SK-N-DZ (cell line): ENCODE measurements at regions not wholly inside any gene's neighbourhood (a gene's known extent, or its start where the extent isn't known, plus 50 kb on each side); places are given as distances from the start of the nearest gene placed in this dataset.

Experiments
- DNase-seq: peaks from one replicate; pipeline ENCODE4 v3.0.0-alpha.2; 2015; ENCODE audit warnings: low spot score

DNA sequence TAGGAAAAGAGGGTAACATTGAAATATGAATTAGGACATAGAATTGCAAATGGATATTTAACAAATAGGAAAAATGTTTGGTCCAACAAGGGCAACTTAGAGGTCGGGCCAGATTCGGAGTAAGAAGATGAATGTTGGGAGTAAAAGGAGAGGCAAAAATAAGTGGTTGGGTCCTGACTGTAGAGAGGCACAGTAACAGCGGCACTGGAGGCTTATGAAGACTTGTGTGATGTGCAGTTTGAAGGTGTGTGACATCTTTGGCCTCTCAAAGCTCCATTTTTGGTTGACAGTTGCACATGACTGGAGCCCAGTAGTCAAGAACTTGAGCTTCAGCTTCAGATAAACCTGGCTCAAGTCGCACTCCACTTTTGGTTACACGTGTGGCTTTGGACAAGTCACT, 109.9 kb upstream of the PAXBP1 start:
- no peak for DNase-seq

DNA sequence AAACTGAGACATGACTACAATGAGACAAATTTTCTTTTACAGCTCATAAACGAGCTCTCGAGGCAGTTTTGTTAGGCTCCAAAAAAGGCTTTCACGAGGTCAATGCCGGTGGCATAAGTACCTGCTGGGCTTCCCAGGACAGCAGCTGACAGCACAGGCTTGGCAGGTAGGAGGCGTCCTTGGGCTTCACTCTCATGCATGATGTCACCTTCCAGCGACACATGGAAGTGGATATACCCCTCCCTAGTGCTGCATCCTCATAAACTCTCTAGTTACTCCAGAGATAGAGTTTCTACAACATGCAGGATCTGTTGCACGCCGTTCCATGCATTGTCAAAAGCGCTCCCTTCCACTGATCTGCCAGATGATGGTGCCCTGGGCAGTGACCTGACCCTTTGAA, 112.5 kb upstream of the PAXBP1 start:
- DNase-seq = no peak

DNA sequence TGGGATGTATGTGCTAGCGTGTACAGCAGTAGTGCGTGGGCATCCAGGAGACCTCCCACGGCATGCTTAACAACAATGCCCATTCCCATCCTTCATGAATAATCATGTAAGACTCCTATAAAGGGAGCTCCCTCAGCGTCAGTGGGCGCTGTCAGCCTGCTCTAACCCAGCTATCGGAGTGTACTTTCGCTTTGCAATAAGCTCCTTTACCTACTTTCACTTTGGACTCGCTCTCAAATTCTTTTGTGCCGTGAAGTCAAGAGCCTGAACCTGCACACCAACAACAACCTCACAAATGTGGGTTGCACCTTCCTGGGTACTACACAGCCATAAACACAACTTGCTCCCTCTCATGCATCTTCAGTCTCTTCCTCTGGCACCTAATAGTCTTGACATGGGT, 114.8 kb upstream of the PAXBP1 start:
- DNase-seq = no peak

DNA sequence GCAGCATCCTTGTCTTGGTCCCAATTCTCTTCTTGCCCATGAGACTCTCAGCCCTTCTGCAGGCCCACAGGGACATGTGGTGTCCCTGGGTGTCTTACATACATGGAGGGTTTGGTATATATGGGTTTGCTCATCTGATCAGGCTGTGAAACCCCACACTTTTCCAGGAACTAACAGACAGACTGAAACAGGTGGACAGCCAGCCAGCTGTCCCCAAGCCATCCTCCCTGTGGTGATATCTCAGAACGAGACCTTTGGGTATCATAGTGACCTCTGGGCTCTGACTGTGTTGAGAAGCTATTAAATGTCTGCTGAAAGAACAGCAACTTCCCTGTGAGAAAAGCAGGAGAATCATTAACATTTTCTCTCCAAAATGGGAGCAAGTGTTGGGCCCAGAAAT, 115.5 kb upstream of the PAXBP1 start:
- DNase-seq = no peak

DNA sequence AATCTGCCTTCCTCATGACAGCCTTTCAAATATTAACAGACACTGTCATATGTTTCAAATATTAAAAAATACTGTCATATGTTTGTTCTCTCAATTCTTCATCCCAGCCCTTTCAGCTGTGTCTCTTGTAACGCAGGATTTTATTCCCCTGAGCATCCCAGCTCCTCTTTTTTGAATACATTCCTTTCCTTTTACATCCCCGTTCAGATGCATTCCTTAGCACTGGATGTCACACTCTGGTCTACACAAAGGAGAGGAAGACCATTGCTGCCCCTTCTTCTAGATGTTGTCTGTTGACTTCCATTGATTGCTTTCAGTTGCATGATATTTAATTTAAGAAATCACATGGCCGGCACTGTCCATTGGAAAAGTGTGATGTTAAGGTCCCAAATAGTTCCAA, 117.4 kb upstream of the PAXBP1 start:
- DNase-seq = no peak

DNA sequence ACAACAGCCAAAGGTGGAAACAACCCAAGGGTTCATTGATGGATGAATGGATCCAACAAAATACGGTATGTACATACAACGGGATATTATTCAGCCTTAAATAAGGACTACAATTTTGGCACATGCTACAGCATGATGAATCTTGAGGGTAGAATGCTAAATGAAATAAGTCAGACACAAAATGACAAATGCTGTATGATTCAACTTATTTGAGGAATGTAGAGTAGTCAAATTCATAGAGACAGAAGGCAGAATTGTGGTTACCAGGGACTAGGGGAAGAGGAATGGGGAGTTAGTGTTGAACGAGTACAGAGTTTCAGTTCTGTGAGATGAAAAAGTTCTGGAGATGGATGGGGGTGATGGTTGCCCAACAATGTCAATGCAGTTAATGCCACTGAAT, 118.0 kb upstream of the PAXBP1 start:
- no peak for DNase-seq

DNA sequence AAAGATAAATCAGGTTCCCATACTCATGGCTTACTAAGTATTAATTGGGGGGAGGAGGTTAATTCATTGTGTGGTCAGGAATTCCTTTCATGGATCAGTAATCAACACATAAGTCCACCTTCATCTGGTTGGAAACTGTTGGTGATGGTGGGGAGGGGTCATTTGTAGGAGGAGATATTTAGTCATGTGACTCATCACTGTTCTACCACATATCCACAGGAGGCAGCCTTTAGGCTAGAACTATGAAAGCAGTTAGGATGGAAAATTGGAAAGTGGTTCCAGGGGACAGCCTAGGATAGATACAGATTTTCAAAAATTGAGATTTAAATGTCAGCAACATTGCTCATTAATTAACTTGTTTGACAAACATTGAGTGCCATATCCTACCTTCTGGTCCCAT, 122.8 kb upstream of the PAXBP1 start:
- no peak for DNase-seq

DNA sequence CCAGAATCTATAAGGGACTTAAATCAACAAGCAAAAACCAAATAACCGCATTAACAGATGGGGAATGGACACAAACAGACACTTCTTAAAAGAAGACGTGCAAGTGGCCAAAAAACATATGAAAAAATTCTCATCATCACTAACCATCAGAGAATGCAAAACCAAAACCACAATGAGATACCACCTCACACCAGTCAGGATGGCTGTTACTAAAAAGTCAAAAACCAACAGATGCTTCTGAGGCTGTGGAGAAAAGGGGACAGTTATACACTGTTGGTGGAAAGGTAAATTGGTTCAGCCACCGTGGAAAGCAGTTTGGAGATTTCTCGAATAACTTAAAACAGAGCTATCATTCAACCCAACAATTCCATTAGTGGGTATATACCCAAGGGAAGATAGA, 124.9 kb upstream of the OLIG2 start:
- no peak for DNase-seq

DNA sequence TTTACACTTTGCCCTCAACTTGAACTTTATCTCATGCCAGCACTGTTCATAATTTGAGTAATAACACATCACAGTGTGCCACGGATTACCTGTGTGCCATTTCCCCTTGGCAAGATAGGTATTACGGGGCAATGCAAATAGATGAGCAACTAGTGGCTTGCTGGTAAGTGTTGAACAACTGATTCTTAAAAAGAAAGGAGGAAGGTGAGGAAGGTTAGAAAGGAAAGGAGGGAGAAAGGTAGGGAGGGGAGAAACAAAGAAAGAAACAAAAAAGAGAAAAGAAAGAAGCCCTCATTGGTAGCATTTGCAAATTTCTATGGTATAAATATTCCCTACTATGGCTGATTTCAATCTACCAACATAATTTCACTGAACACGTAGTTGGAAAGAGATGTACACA, 118.2 kb upstream of the OLIG2 start:
- DNase-seq = no peak

DNA sequence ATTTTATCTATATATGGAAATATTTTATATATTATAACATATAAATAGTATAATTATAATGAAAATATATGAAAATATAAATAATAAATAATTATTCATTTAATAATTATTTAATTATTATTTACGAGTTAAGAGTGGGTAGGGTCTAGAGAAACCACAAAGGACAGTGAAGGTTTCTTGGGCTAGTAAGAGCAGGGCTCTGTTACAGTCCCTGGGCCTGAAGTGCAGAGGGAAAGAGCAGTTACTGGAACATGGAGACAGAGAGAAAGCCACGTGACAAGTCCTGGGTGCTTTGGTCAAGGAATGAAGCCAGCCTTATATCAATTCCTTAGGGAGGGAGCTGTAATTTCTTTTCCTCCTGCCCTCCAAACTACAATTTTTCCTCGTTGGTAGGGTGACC, 117.2 kb upstream of the OLIG2 start:
- no peak for DNase-seq

DNA sequence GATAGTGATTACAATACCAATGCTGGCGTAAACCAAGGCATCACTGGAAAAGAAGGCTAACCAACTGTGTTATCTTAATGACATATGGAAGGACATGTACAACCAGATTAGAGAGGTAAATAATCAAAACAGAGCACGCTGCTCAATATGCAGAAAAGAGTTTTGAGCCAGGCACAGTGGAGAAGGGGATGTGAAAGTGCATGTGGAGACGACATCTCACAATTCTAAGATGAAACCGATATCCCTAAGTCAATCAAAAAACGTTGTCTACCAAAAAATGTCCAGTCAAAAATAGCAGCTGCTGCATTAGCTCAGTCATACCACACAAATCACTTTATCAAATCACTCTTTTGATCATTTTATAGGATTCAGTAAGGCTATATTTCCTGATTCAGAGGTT, 116.3 kb upstream of the OLIG2 start:
- no peak for DNase-seq

DNA sequence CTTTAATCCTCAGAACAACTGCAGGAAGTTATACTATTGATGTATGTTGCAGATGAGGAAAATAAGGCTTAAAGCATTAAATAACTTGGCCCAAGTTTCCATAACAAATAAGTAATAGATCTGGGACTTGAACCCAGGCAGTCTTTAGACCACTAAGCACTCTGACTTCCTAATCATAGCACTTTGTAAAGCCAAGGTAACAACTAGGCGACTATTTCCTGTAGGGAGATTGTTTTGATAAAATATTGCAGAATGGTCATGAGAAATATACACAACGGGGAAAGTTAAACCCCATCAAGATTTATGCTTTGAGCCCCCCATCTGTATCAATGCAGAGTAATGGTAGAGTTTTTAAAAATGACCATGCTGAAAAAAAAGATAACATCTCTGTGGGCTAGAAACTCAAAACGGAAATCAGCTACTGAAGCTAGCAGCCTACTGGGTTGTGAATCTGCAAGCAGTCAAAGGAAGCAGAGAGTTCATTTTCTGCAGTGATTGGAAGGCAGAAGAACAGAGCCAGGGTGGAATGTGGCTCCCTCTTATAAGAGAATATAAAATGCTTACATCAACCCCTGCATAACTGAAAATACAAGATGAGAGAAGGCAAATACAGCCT, 111.2 kb upstream of the OLIG2 start:
- no peak for DNase-seq

DNA sequence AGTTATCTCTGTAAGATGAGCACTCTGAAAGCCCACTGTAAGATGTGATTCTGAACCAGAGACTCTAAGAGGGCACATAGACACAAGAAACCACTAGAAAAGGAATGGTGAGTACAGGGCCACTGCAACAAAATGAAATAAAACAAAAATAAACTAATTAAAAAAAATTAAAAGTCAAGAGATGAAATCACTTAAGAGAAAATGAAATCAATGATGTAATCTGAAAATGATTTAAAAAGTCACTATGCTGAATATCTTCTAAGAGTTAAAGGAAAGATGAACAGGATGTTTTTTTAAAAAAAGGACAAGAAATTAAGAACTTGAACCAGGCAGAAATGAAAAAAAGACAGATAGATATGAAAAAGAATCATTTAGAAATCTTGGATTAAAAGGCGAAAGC, 110.6 kb upstream of the OLIG2 start:
- no peak for DNase-seq

DNA sequence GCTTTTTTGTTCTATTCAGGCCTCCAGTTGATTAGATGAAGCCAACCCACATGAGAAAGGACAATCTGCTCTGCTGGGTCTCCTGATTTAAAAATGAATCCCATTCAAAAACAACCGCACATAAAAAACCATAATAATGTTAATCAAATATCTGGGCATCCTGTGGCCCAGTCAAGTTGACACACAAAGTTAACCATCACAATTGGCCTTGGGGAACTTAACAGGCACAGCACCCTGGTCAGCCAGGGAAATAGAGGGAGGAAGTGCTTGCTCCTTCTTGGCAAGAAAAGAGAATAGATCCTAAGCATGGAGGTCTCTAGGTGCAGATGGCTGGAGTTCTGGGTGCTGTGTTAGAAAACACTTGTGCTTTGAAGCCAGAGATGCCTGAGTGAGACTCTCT, 109.6 kb upstream of the OLIG2 start:
- DNase-seq = no peak

DNA sequence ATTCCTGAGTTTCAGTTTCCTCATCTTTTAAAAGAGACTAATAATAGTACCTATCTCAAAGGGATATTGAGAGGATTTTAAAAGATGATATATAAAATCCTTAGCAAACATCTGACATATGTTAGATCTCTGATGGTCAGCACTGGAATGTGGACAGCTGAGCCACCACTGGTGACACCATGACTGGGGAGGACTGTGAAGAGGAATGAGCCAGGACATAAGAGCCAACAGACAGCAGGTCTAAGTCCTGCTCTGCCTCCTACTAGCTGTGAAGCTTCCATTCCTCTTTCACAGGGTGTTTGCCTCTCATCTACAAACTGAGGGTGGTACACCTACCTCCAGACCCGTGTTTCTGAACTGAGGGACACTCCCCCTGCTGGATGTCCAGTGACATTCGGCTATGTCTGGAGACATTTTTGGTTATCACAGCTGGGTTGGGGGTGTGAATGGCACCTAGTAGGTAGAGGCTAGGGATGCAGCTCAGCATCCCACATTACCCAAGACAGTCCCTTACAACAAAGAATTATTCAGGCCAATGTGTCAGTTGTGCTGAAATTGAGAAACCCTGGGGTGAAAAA, 109.1 kb upstream of the OLIG2 start:
- no peak for DNase-seq

DNA sequence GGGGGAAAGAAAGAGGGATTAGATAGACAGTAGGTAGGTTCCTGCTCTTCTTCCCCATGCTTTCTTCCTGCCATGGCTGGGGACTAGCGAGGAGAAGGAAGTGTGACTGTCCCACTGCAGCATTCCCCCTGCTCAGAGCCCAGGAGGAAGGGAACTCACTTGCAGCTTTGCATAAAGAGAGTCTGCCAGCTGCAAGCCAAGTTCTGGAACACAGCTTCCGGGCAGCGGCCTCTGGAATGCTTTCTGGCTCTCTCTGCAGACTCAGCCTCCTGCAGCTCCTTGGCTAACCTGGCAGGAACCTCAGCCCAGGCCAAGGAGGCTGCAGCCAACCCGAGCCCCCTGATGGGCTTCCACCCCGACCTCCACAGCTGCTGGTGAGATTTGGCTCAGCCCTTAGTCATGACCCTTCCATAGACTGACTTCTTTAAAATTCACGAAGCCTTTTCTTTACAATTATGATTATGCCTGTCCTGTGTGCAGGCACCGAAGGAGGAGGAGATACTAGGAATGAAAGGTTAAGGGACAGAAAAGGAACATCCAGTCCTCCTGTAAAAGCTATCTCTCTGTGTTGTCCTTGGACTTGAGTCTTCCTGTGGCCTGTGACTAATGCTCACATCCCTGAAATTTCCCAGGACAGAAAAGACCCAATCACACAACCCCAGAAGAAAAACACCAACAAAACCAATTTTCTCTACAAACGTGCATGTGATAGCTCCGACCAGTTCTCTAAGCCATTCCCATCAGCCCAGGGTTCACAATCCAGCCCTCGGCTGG, 108.2 kb upstream of the OLIG2 start:
- no peak for DNase-seq

DNA sequence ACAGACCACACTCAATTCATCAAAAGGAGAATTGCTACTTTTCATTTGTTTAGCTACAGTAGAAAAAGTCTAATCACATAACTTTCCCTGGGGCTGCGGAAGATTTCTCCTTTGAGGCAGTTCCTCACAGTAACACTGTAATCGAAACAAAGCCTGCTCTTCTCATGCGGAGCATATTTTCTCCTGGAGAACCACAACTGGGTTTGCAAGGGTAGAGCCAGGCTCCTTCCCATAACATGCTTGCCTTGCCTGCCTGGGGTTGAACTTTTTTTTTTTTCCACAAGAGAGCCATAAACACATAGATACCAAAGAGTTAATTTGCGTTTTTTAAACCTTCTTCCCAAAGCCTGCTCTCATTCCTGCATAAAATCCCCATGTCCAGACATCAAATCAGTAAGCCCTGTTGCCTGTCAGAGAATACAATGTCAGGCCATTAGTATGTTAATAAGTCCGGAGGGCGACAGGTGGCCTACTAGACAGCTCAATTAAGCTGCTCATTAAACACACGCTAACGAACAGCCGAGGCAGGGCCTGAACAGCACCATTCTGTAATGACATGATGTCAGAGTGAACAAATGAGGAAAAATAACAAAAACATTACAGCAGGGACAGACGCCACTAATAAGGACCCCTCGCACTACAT, 107.1 kb upstream of the OLIG2 start:
- no peak for DNase-seq

DNA sequence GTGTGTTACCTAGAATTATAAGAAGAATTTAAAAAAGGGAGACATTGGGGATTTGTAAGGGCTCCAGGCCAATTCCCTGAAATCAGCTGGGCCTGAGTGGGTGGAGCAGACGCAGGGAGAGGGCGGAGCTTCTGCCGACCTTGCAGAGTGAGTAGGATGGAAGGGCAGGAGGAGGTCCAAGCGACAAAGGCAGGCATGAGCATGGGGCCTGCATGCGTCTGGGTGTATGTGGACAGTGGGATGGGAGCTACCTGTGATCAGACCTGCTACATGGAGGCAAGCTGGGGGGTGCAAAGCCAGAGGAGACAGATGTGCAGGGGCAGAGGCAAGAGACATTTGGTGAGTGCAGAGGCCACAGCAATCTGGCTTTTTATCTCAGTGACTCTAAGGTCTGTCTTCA, 105.3 kb upstream of the OLIG2 start:
- no peak for DNase-seq

DNA sequence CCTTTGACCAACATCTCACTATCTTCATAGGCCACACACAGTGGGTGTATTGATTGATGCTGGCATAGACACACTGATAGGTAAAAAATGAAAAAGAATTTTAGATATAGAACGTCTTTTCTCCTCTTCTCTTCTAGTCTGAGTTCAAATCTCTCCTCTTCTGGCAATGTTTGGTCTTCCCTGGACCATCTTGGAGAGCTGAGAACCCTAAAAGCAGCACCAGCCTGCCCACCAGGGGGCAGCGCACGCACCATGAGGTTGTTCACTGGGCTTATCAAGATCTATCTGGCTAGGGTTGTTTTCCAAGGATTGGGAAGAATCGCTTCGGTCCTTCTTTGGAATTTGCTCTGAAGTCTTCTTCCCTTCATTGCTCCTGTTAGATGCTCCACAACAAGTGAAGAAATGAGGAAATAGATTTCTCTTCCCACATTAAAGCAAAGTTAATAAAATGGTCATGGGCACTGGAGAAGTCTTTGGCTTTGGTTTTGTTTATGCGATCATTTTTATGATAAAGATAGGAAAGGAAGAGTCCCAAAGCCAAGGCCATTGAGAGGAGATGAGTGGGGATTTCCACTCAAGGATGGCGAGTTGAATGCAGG, 104.0 kb upstream of the OLIG2 start:
- DNase-seq = no peak

DNA sequence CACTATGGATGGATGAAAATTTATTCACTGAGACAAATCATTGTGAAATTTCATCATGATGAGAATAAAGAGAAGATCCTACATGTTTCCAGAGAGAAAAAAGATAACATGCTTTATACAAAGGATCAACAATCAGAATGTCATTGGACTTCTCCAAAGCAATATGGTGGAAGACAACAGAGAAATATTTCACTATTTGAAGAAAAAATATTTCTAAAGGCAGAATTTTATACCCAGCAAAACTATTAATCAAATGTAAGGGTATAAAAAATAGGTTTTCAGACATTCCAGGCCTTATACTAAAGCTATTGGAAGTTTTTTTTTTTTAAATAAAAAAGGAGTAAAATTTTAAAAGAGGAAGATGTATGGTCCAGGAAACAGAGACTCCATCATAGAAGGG, 100.6 kb upstream of the OLIG2 start:
- DNase-seq = no peak

DNA sequence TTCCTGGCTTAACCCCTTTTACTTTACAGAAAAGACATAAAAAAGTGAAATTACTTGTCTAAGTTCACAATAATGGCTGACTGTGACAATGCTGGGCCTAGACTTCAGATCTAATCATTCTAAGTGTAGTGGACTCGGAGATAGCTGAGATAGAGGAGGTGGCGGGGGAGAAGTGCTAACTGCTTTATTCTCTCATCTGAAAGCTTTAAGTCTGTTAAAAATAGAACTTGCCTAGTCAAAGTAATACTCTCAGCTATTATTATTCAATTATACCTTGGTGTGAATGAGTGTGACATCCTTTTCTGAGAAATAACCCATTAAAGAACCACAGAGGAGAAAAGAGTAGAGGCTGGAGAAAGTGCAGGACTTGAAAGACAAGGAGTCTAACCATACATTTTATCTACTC, 96.1 kb upstream of the OLIG2 start:
- no peak for DNase-seq

DNA sequence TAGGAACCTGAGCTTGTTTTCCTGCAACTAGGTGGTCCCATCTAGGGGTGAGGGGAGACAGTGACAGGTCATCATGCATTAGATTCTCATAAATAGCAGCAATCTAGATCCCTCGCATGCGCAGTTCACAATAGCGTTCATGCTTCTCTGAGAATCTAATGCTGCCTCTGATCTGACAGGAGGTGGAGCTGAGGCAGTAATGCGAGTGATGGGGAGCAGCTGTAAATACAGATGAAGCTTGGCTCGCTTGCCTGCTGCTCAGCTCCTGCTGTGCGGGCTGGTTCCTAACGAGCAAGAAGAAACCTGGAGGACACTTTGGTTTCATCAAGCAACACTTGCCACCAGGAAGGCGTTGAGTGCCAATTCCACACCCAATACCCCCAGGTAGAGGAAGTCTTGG, 95.1 kb upstream of the OLIG2 start:
- no peak for DNase-seq
